ENCODE measurements at regions not wholly inside any gene's neighbourhood (a gene's known extent, or its start where the extent isn't known, plus 50 kb on each side); places are given as distances from the start of the nearest gene placed in this dataset.
A peak's percentile ranks its signal among the peaks of the same experiment; 100 is the strongest.

DNA sequence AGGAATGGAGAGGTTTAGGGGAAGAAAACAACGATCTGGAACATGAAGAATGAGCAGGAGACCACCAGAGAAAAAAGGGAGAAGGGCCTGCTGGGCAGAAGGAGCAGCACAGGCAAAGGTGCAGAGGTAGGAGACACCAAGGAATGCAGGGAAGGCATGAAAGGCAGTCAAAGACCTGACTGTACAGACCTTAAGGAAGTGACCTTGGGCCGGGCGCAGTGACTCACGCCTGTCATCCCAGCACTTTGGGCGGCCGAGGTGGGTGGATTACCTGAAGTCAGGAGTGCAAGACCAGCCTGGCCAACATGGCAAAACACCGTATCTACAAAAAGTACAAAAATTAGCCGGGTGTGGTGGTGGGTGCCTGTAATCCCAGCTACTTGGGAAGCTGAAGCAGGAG, 157.7 kb upstream of the ATP10A start:
- Histone ChIP-seq H3K9ac (ENCODE audit: low read length) (no peak overlapping the region), H3K23ac (ENCODE audit: low read length) (no peak overlapping the region), H3K27me3 (ENCODE audit: insufficient read depth, low read length, poor library complexity) (no peaks in the 10 kb centered on the region), H3K36me3 (ENCODE audit: control insufficient read depth, insufficient read depth, low read length) (no peaks in the 10 kb centered on the region), H3K79me2 (ENCODE audit: control insufficient read depth, insufficient read depth, low read length) (no peaks in the 10 kb centered on the region), H3K4me3 (ENCODE audit: low read length) (no peak overlapping the region), H2AK5ac (ENCODE audit: low read length) (no peak overlapping the region), H2BK5ac (ENCODE audit: low read length) (no peak overlapping the region), H3K4me1 (ENCODE audit: control insufficient read depth, low read depth, low read length) (no peaks in the 10 kb centered on the region), H3K18ac (ENCODE audit: low read length) (no peak overlapping the region), H2BK120ac (ENCODE audit: low read depth, low read length) (no peak overlapping the region), H3K27ac (ENCODE audit: low read depth, low read length) (no peak overlapping the region), H3K4me2 (ENCODE audit: low read length) (no peak overlapping the region), H4K5ac (ENCODE audit: low read length) (no peak overlapping the region), H3K79me1 (ENCODE audit: low read length) (no peaks in the 10 kb centered on the region), H3K4ac (ENCODE audit: low read depth, low read length) (no peak overlapping the region), H4K8ac (ENCODE audit: low read depth, low read length) (no peak overlapping the region), H3K56ac (ENCODE audit: low read length) (no peak overlapping the region), H2BK15ac (replicated peaks; ENCODE audit: low read depth) (no peak overlapping the region)
- WGBS (ENCODE audit: extremely low coverage, insufficient coverage, low lambda C conversion rate): no CpG with 5 or more reads among the region's 8 CpGs
- no peak for DNase-seq

DNA sequence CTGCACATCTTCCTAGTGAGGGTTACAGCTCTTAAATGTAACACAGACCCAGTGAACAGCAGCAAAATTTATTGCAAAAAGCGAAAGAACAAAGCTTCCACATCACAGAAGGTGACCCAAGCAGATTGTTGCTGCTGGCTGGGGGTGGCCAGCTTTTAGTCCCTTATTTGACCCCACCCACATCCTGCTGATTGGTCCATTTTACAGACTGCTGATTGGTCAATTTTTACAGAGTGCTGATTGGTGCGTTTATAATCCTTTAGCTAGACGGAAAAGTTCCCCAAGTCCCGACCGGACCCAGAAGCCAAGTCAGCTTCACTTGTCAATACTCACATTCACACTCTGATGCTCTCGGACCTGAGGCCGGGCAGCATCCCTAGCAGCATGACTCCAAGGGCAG, 154.5 kb upstream of the ATP10A start:
- H3K4me2 ChIP-seq (ENCODE audit: low read length): no peak overlapping the region
- H3K18ac ChIP-seq (ENCODE audit: low read length): no peak overlapping the region
- H3K36me3 ChIP-seq (ENCODE audit: control insufficient read depth, insufficient read depth, low read length): no peaks in the 10 kb centered on the region
- no peaks in the 10 kb centered on the region for H3K79me1 ChIP-seq (ENCODE audit: low read length)
- H2AK5ac ChIP-seq (ENCODE audit: low read length): no peak overlapping the region
- no peak overlapping the region for H3K9ac ChIP-seq (ENCODE audit: low read length)
- no peak overlapping the region for H2BK120ac ChIP-seq (ENCODE audit: low read depth, low read length)
- H3K23ac ChIP-seq (ENCODE audit: low read length): no peak overlapping the region
- no peak for DNase-seq
- no peaks in the 10 kb centered on the region for H3K27me3 ChIP-seq (ENCODE audit: insufficient read depth, low read length, poor library complexity)
- H3K4me3 ChIP-seq (ENCODE audit: low read length): no peak overlapping the region
- no peak overlapping the region for H3K4ac ChIP-seq (ENCODE audit: low read depth, low read length)
- WGBS (ENCODE audit: extremely low coverage, insufficient coverage, low lambda C conversion rate): no CpG with 5 or more reads among the region's 7 CpGs
- no peak overlapping the region for H4K5ac ChIP-seq (ENCODE audit: low read length)
- H2BK5ac ChIP-seq (ENCODE audit: low read length): no peak overlapping the region
- H3K56ac ChIP-seq (ENCODE audit: low read length): no peak overlapping the region
- H3K79me2 ChIP-seq (ENCODE audit: control insufficient read depth, insufficient read depth, low read length): no peaks in the 10 kb centered on the region
- no peak overlapping the region for H4K8ac ChIP-seq (ENCODE audit: low read depth, low read length)
- no peaks in the 10 kb centered on the region for H3K4me1 ChIP-seq (ENCODE audit: control insufficient read depth, low read depth, low read length)
- no peak overlapping the region for H3K27ac ChIP-seq (ENCODE audit: low read depth, low read length)
- no peak overlapping the region for H2BK15ac ChIP-seq (replicated peaks; ENCODE audit: low read depth)

DNA sequence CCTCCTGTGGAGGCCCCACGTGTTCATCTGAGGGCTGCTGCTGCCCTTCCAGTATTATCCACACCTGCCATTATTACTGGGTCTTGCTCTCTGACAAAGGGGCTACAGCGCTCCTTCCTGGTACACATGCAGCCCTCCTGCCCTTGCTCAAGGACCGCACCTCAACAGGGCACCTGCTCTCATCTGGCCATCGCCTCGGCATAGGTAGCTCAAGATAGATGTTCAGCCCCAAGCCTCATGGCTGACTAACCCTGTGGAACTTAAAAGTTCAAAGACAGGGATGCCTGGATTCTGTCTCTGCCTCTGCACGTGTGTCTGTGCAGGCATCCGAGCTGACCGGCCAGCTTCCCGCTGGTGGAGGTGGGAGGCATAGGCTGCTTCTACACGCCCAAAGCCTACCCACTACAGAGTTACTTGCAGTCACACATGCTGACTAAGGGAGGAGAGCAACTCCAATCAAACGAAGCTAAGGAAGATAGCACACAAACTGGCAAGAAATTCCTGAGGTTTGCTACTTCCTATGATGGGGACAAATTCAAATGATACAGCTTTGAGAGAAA, 152.5 kb upstream of the ATP10A start:
- no peaks in the 10 kb centered on the region for H3K79me2 ChIP-seq (ENCODE audit: control insufficient read depth, insufficient read depth, low read length)
- no CpG with 5 or more reads among the region's 11 CpGs for WGBS (ENCODE audit: extremely low coverage, insufficient coverage, low lambda C conversion rate)
- no peak overlapping the region for H2AK5ac ChIP-seq (ENCODE audit: low read length)
- H3K4ac ChIP-seq (ENCODE audit: low read depth, low read length): no peak overlapping the region
- H2BK5ac ChIP-seq (ENCODE audit: low read length): no peak overlapping the region
- no peak overlapping the region for H2BK15ac ChIP-seq (replicated peaks; ENCODE audit: low read depth)
- no peaks in the 10 kb centered on the region for H3K4me1 ChIP-seq (ENCODE audit: control insufficient read depth, low read depth, low read length)
- H3K4me2 ChIP-seq (ENCODE audit: low read length): no peak overlapping the region
- no peaks in the 10 kb centered on the region for H3K79me1 ChIP-seq (ENCODE audit: low read length)
- H3K9ac ChIP-seq (ENCODE audit: low read length): no peak overlapping the region
- no peak overlapping the region for H4K5ac ChIP-seq (ENCODE audit: low read length)
- no peak overlapping the region for H3K23ac ChIP-seq (ENCODE audit: low read length)
- H4K8ac ChIP-seq (ENCODE audit: low read depth, low read length): no peak overlapping the region
- no peak overlapping the region for H3K27ac ChIP-seq (ENCODE audit: low read depth, low read length)
- no peak overlapping the region for H3K4me3 ChIP-seq (ENCODE audit: low read length)
- no peak overlapping the region for H3K56ac ChIP-seq (ENCODE audit: low read length)
- no peaks in the 10 kb centered on the region for H3K36me3 ChIP-seq (ENCODE audit: control insufficient read depth, insufficient read depth, low read length)
- no peak overlapping the region for H3K18ac ChIP-seq (ENCODE audit: low read length)
- DNase-seq: no peak
- no peaks in the 10 kb centered on the region for H3K27me3 ChIP-seq (ENCODE audit: insufficient read depth, low read length, poor library complexity)
- H2BK120ac ChIP-seq (ENCODE audit: low read depth, low read length): no peak overlapping the region

DNA sequence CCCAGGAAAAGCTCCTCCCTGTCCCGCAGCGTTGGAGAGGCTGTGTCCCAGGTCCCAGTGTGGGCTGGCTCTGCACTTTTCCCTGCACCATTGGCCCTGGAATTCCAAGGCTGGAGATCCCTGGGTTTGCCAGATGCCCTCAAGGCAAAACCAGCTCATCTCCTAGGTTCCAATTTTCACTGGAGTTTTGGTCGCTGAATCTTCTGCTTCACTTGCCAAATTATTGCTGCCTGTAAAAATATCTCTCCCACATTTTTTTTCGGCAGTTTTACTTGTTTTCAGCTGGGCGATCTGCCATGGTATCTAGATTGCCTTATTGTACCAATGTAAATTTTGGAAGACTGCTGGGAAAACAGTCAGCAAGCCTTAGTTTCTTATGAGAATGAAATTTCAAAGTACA, 150.9 kb upstream of the ATP10A start:
- Histone ChIP-seq H3K36me3 (ENCODE audit: control insufficient read depth, insufficient read depth, low read length) (no peaks in the 10 kb centered on the region), H3K18ac (ENCODE audit: low read length) (no peak overlapping the region), H3K23ac (ENCODE audit: low read length) (no peak overlapping the region), H4K5ac (ENCODE audit: low read length) (no peak overlapping the region), H3K4me2 (ENCODE audit: low read length) (no peak overlapping the region), H4K8ac (ENCODE audit: low read depth, low read length) (no peak overlapping the region), H2BK5ac (ENCODE audit: low read length) (no peak overlapping the region), H3K4me3 (ENCODE audit: low read length) (no peak overlapping the region), H3K56ac (ENCODE audit: low read length) (no peak overlapping the region), H3K27me3 (ENCODE audit: insufficient read depth, low read length, poor library complexity) (no peaks in the 10 kb centered on the region), H2AK5ac (ENCODE audit: low read length) (no peak overlapping the region), H3K9ac (ENCODE audit: low read length) (no peak overlapping the region), H3K79me1 (ENCODE audit: low read length) (no peaks in the 10 kb centered on the region), H3K27ac (ENCODE audit: low read depth, low read length) (no peak overlapping the region), H2BK15ac (replicated peaks; ENCODE audit: low read depth) (no peak overlapping the region), H3K79me2 (ENCODE audit: control insufficient read depth, insufficient read depth, low read length) (no peaks in the 10 kb centered on the region), H2BK120ac (ENCODE audit: low read depth, low read length) (no peak overlapping the region), H3K4me1 (ENCODE audit: control insufficient read depth, low read depth, low read length) (no peaks in the 10 kb centered on the region), H3K4ac (ENCODE audit: low read depth, low read length) (no peak overlapping the region)
- no CpG with 5 or more reads among the region's 5 CpGs for WGBS (ENCODE audit: extremely low coverage, insufficient coverage, low lambda C conversion rate)
- peak; percentile 42 for DNase-seq

DNA sequence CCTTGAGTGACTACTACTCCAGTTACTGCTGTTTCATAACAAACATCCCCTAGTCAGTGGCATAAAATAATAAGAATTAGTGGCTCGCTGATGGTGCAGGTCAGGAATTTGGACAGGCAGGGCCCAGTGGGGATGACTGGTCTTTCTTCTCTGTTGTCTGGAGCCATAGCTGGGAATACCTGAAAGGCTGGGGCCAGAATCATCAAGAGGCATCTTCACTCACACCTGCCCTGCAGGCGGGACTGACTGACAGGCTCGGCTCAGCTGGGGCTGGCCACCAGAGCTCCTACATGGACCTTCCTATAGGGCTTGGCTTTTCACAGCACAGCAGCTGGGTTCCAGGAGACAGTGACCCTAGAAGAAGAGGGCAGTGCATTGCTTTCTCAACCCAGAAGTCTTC, 148.8 kb upstream of the ATP10A start:
- Histone ChIP-seq H2AK5ac (ENCODE audit: low read length) (no peak overlapping the region), H3K4me1 (ENCODE audit: control insufficient read depth, low read depth, low read length) (no peaks in the 10 kb centered on the region), H4K8ac (ENCODE audit: low read depth, low read length) (no peak overlapping the region), H3K18ac (ENCODE audit: low read length) (no peak overlapping the region), H2BK5ac (ENCODE audit: low read length) (no peak overlapping the region), H4K5ac (ENCODE audit: low read length) (no peak overlapping the region), H3K23ac (ENCODE audit: low read length) (no peak overlapping the region), H3K79me2 (ENCODE audit: control insufficient read depth, insufficient read depth, low read length) (no peaks in the 10 kb centered on the region), H3K36me3 (ENCODE audit: control insufficient read depth, insufficient read depth, low read length) (no peaks in the 10 kb centered on the region), H3K27ac (ENCODE audit: low read depth, low read length) (no peak overlapping the region), H3K56ac (ENCODE audit: low read length) (no peak overlapping the region), H3K4ac (ENCODE audit: low read depth, low read length) (no peak overlapping the region), H2BK15ac (replicated peaks; ENCODE audit: low read depth) (no peak overlapping the region), H2BK120ac (ENCODE audit: low read depth, low read length) (no peak overlapping the region), H3K4me3 (ENCODE audit: low read length) (no peak overlapping the region), H3K4me2 (ENCODE audit: low read length) (no peak overlapping the region), H3K79me1 (ENCODE audit: low read length) (no peaks in the 10 kb centered on the region), H3K27me3 (ENCODE audit: insufficient read depth, low read length, poor library complexity) (no peaks in the 10 kb centered on the region), H3K9ac (ENCODE audit: low read length) (no peak overlapping the region)
- no CpG with 5 or more reads among the region's 3 CpGs for WGBS (ENCODE audit: extremely low coverage, insufficient coverage, low lambda C conversion rate)
- no peak for DNase-seq

DNA sequence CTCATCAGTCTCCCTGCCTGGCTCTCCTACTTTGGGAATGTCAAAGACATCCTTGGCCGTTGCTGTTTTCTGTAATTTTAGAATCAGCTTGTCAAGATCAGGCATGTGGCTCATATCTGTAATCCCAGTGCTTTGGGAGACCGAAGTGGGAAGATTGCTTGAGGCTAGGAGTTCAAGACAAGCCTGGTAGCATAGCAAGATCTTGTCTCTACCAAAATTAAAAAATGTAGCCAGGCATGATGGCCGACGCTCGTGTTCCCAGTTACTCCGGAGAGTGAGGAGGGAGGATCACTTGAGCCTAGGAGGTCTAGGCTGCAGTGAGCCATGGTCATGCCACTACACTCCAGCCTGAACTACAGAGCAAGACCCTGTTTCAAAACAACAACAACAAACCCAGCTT, 144.0 kb upstream of the ATP10A start:
- Histone ChIP-seq H2BK120ac (ENCODE audit: low read depth, low read length) (no peak overlapping the region), H3K23ac (ENCODE audit: low read length) (no peak overlapping the region), H2AK5ac (ENCODE audit: low read length) (no peak overlapping the region), H2BK15ac (replicated peaks; ENCODE audit: low read depth) (no peak overlapping the region), H4K8ac (ENCODE audit: low read depth, low read length) (no peak overlapping the region), H2BK5ac (ENCODE audit: low read length) (no peak overlapping the region), H3K56ac (ENCODE audit: low read length) (no peak overlapping the region), H3K4me1 (ENCODE audit: control insufficient read depth, low read depth, low read length) (no peaks in the 10 kb centered on the region), H3K27ac (ENCODE audit: low read depth, low read length) (no peak overlapping the region), H3K79me1 (ENCODE audit: low read length) (no peaks in the 10 kb centered on the region), H3K4me3 (ENCODE audit: low read length) (no peak overlapping the region), H3K4ac (ENCODE audit: low read depth, low read length) (no peak overlapping the region), H4K5ac (ENCODE audit: low read length) (no peak overlapping the region), H3K36me3 (ENCODE audit: control insufficient read depth, insufficient read depth, low read length) (no peaks in the 10 kb centered on the region), H3K27me3 (ENCODE audit: insufficient read depth, low read length, poor library complexity) (no peaks in the 10 kb centered on the region), H3K4me2 (ENCODE audit: low read length) (no peak overlapping the region), H3K79me2 (ENCODE audit: control insufficient read depth, insufficient read depth, low read length) (no peaks in the 10 kb centered on the region), H3K9ac (ENCODE audit: low read length) (no peak overlapping the region), H3K18ac (ENCODE audit: low read length) (no peak overlapping the region)
- DNase-seq: no peak
- WGBS (ENCODE audit: extremely low coverage, insufficient coverage, low lambda C conversion rate): no CpG with 5 or more reads among the region's 6 CpGs
